Upper lobe of right lung (tissue), 1 donor: ENCODE measurements at regions not wholly inside any gene's neighbourhood (a gene's known extent, or its start where the extent isn't known, plus 50 kb on each side); places are given as distances from the start of the nearest gene placed in this dataset.

ENCODE experiments used
- ATAC-seq: fragments of 200-7000 bp; cut with Tn5 transposase; one replicate; pipeline ENCODE4 v1.9.1; 2020; ENCODE audit warnings: mild to moderate bottlenecking, moderate library complexity
- DNase-seq: peaks from one replicate; pipeline ENCODE4 v3.0.0-alpha.2; 2020
- H3K27ac ChIP-seq: fragments of 200-600 bp; one replicate; pipeline ENCODE4 v1.8.0; 2022
- H3K27me3 ChIP-seq: fragments of 200-600 bp; one replicate; pipeline ENCODE4 v1.8.0; 2022; ENCODE audit warnings: mild to moderate bottlenecking
- H3K36me3 ChIP-seq: fragments of 200-600 bp; one replicate; pipeline ENCODE4 v1.8.0; 2022
- H3K4me1 ChIP-seq: fragments of 200-600 bp; one replicate; pipeline ENCODE4 v1.8.0; 2022
- H3K4me3 ChIP-seq: fragments of 200-600 bp; one replicate; pipeline ENCODE4 v1.8.0; 2022; ENCODE audit warnings: mild to moderate bottlenecking
- H3K9me3 ChIP-seq: fragments of 200-600 bp; one replicate; pipeline ENCODE4 v1.8.0; 2022
- CTCF ChIP-seq: fragments of 200-600 bp; IDR thresholded peaks from one replicate; pipeline ENCODE4 v1.8.0; 2022; ENCODE audit warnings: antibody characterized with exemption
- intact Hi-C: fragments of 100-400 bp; cut with DNase I; formaldehyde crosslinking; loops from one replicate; pipeline ENCODE4 v1.11.0; 2022
- donor health status: DM: no; HTN: yes; CAD: no; lungs with severe emphysema.

- no peak for TF ChIP-seq CTCF
- H3K4me1 ChIP-seq: no peaks in the 10 kb centered on the region
- intact Hi-C loops: no loop called here
- ATAC-seq (no peak), DNase-seq (no peak)
- no peak overlapping the region for H3K4me3 ChIP-seq
- no peaks in the 10 kb centered on the region for H3K27me3 ChIP-seq
- H3K27ac ChIP-seq: no peak overlapping the region
- no peaks in the 10 kb centered on the region for H3K9me3 ChIP-seq
- no peaks in the 10 kb centered on the region for H3K36me3 ChIP-seq
Observed at GRCh38 chr2:58641001-58641400, 399.9 kb upstream of the FANCL start.

DNA sequence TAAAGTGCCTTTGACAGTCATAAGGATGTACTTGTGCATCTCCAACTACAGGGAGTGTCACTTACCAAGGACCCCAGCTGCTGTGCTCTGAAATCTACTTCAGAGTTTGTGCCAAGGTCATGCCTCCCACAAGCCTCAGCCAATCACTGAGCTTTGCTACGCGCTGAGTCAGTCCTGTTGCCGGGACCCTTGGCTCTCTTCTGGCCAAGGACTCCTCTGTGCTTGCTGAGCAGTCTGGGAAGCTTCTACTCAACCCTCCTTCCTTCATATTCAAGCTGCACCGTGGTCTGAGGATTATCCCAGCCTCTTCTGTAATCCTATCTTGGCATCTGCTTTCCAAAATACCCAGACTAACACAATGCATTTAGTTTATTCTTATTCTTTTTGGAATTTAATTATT is 398.9 kb upstream of the FANCL start:
- Histone ChIP-seq H3K4me1 (no peaks in the 10 kb centered on the region), H3K27ac (no peak overlapping the region), H3K36me3 (no peaks in the 10 kb centered on the region), H3K4me3 (no peak overlapping the region), H3K9me3 (no peaks in the 10 kb centered on the region), H3K27me3 (no peaks in the 10 kb centered on the region)
- intact Hi-C loops: no loop called here
- no peak for TF ChIP-seq CTCF
- DNase-seq (no peak), ATAC-seq (no peak)

DNA sequence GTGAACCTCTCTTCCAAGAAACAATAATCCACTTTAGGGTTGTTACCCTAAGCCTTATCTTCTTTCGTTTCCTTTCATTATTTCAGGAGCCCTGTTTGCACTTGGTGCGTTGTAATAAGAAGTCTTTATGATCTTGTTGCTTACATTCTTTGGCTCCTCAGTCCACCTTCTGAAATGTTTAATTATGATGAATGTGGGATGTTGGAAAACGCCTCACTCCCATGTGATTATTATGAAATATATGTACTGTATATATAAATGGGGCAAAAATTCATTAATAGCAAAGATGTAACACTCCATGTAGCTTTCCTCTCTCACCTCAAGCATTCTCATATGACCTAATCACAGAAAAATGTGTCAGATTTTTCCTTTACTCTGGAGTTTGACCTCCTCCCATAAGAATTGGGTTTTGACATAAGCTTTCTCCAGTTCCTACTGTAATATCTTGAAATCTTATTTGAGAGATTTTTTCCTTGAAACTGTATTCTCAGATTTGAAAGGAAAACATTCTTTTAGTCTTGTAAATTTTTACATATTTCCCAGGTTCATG is 397.2 kb upstream of the FANCL start:
- DNase-seq (no peak), ATAC-seq (no peak)
- no peaks in the 10 kb centered on the region for H3K4me1 ChIP-seq
- H3K4me3 ChIP-seq: no peak overlapping the region
- H3K36me3 ChIP-seq: no peaks in the 10 kb centered on the region
- no peaks in the 10 kb centered on the region for H3K27me3 ChIP-seq
- no peaks in the 10 kb centered on the region for H3K9me3 ChIP-seq
- intact Hi-C loops: no loop called here
- H3K27ac ChIP-seq: no peak overlapping the region
- TF ChIP-seq CTCF: no peak

- no peaks in the 10 kb centered on the region for H3K36me3 ChIP-seq
- no peak overlapping the region for H3K27ac ChIP-seq
- H3K4me1 ChIP-seq: no peaks in the 10 kb centered on the region
- H3K9me3 ChIP-seq: no peaks in the 10 kb centered on the region
- intact Hi-C loops: no loop called here
- ATAC-seq: no peak
- no peak for DNase-seq
- H3K27me3 ChIP-seq: no peaks in the 10 kb centered on the region
- no peak for TF ChIP-seq CTCF
- H3K4me3 ChIP-seq: no peak overlapping the region
Observed at GRCh38 chr2:58636872-58637271, 395.7 kb upstream of the FANCL start.

GRCh38 chr2:58635801-58636375 is 394.8 kb upstream of the FANCL start:
- DNase-seq (no peak), ATAC-seq (no peak)
- intact Hi-C loops: no loop called here
- TF ChIP-seq CTCF: no peak
- no peaks in the 10 kb centered on the region for H3K36me3 ChIP-seq
- H3K9me3 ChIP-seq: no peaks in the 10 kb centered on the region
- no peaks in the 10 kb centered on the region for H3K4me1 ChIP-seq
- no peaks in the 10 kb centered on the region for H3K27me3 ChIP-seq
- no peak overlapping the region for H3K27ac ChIP-seq
- H3K4me3 ChIP-seq: no peak overlapping the region
